IMR-90 (cell line): ENCODE measurements at regions not wholly inside any gene's neighbourhood (a gene's known extent, or its start where the extent isn't known, plus 50 kb on each side); places are given as distances from the start of the nearest gene placed in this dataset.

Experiments used
- ATAC-seq: fragments of 200-7000 bp; cut with Tn5 transposase; 2 replicates; pipeline ENCODE4 v1.9.1; 2020; ENCODE audit warnings: low read depth, mild to moderate bottlenecking, moderate library complexity
- BruUV-seq: library from RNA; stranded (reverse); fragments of 400-500 nt; replicated peaks from 2 replicates; lab custom pipeline; 2021; lab: Mats Ljungman, UMichigan
- CTCF ChIA-PET: fragments of 300-600 bp; formaldehyde crosslinking; extraction: SDS; loops from one replicate; lab custom pipeline; 2021; ENCODE audit warnings: antibody characterized with exemption; lab: Yijun Ruan, JAX
- POLR2A ChIA-PET: fragments of 300-600 bp; sonication (Branson Sonifier 250); formaldehyde crosslinking; loops from one replicate; lab custom pipeline; 2022; ENCODE audit warnings: antibody characterized with exemption; ENCODE audit not compliant: unreplicated experiment; lab: Charles Lee
- DNase-seq: peaks from one replicate; pipeline ENCODE4 v3.0.0; 2013
- H2AFZ ChIP-seq: replicated peaks from 2 replicates; pipeline ENCODE3; 2013; ENCODE audit warnings: low read length, mild to moderate bottlenecking; ENCODE audit not compliant: poor library complexity
- H2AK5ac ChIP-seq: 2 replicates; pipeline ENCODE4 v1.6.1; 2013; ENCODE audit warnings: low read depth, low read length, inconsistent platforms
- H2AK9ac ChIP-seq: replicated peaks from 2 replicates; pipeline ENCODE3; 2013; ENCODE audit warnings: mild to moderate bottlenecking, low read depth, low read length, moderate library complexity; ENCODE audit not compliant: poor library complexity
- H2BK120ac ChIP-seq: 2 replicates; pipeline ENCODE4 v1.6.1; 2013; ENCODE audit warnings: low read depth, low read length, inconsistent platforms
- H2BK15ac ChIP-seq: 3 replicates; pipeline ENCODE4 v1.6.1; 2013; ENCODE audit warnings: low read depth, low read length, inconsistent platforms
- H2BK20ac ChIP-seq: 2 replicates; pipeline ENCODE4 v1.6.1; 2013; ENCODE audit warnings: low read depth, mild to moderate bottlenecking, inconsistent platforms, low read length, moderate library complexity
- H2BK5ac ChIP-seq: 2 replicates; pipeline ENCODE4 v1.6.1; 2013; ENCODE audit warnings: mild to moderate bottlenecking, low read depth, low read length, inconsistent platforms; ENCODE audit not compliant: poor library complexity, severe bottlenecking
- H3K14ac ChIP-seq: replicated peaks from 2 replicates; pipeline ENCODE4 v1.6.1; 2013; ENCODE audit warnings: low read depth, low read length, inconsistent platforms
- H3K18ac ChIP-seq: 2 replicates; pipeline ENCODE4 v1.6.1; 2013; ENCODE audit warnings: low read depth, low read length, control low read depth
- H3K23ac ChIP-seq: 2 replicates; pipeline ENCODE4 v1.6.1; 2013; ENCODE audit warnings: low read depth, low read length, inconsistent platforms
- H3K27ac ChIP-seq: 2 replicates; pipeline ENCODE4 v1.5.1; 2013; ENCODE audit warnings: mild to moderate bottlenecking, control low read depth, low read length; ENCODE audit not compliant: insufficient read depth
- H3K27me3 ChIP-seq: 2 replicates; pipeline ENCODE4 v1.6.1; 2013; ENCODE audit warnings: low read length; ENCODE audit not compliant: control insufficient read depth, insufficient read depth
- H3K36me3 ChIP-seq: 2 replicates; pipeline ENCODE4 v1.6.1; 2013; ENCODE audit warnings: low read length, mixed read lengths; ENCODE audit not compliant: control insufficient read depth, insufficient read depth
- H3K4ac ChIP-seq: 2 replicates; pipeline ENCODE4 v1.6.1; 2013; ENCODE audit warnings: low read depth, low read length, inconsistent platforms
- H3K4me1 ChIP-seq: 2 replicates; pipeline ENCODE4 v1.6.1; 2013; ENCODE audit warnings: low read length, mixed read lengths; ENCODE audit not compliant: control insufficient read depth, insufficient read depth
- H3K4me2 ChIP-seq: 2 replicates; pipeline ENCODE4 v1.6.1; 2013; ENCODE audit warnings: low read depth, mild to moderate bottlenecking, control low read depth, low read length, moderate library complexity
- H3K4me3 ChIP-seq: 2 replicates; pipeline ENCODE4 v1.5.1; 2013; ENCODE audit warnings: low read depth, mild to moderate bottlenecking, control low read depth, low read length, moderate library complexity; ENCODE audit not compliant: insufficient read depth
- H3K56ac ChIP-seq: 2 replicates; pipeline ENCODE4 v1.6.1; 2013; ENCODE audit warnings: low read length, inconsistent platforms; ENCODE audit not compliant: insufficient read depth; ENCODE audit errors: extremely low read depth
- H3K79me1 ChIP-seq, 2 experiments: 2 replicates each; pipeline ENCODE4 v1.6.1; 2013; ENCODE audit warnings: low read length in 2 of 2, inconsistent platforms in 1 of 2, low read depth in 1 of 2
- H3K9ac ChIP-seq: 2 replicates; pipeline ENCODE4 v1.6.1; 2013; ENCODE audit warnings: low read depth, low read length, control low read depth
- H3K9me1 ChIP-seq: 2 replicates; pipeline ENCODE4 v1.6.1; 2013; ENCODE audit warnings: low read length, inconsistent platforms; ENCODE audit not compliant: insufficient read depth
- H3K9me3 ChIP-seq: 2 replicates; pipeline ENCODE4 v1.6.1; 2013; ENCODE audit warnings: low read length; ENCODE audit not compliant: control insufficient read depth, insufficient read depth
- H4K20me1 ChIP-seq: 2 replicates; pipeline ENCODE4 v1.6.1; 2013; ENCODE audit warnings: low read length, inconsistent platforms; ENCODE audit not compliant: insufficient read depth
- H4K5ac ChIP-seq: 2 replicates; pipeline ENCODE4 v1.6.1; 2013; ENCODE audit warnings: mild to moderate bottlenecking, low read depth, low read length, control low read depth
- H4K8ac ChIP-seq, 2 experiments: 2 replicates each; pipeline ENCODE4 v1.6.1; 2013; ENCODE audit warnings: low read depth in 2 of 2, low read length in 2 of 2, control low read depth in 1 of 2, inconsistent platforms in 1 of 2
- H4K91ac ChIP-seq: 2 replicates; pipeline ENCODE4 v1.6.1; 2013; ENCODE audit warnings: low read depth, low read length, inconsistent platforms; ENCODE audit not compliant: insufficient read depth
- ELK1 ChIP-seq: fragments of 150-350 bp; IDR thresholded peaks from 2 replicates; pipeline ENCODE4 v1.6.1; 2016; ENCODE audit warnings: low read depth, mild to moderate bottlenecking, low read length, moderate library complexity, borderline replicate concordance
- MAFK ChIP-seq: IDR thresholded peaks from 2 replicates; pipeline ENCODE4 v1.6.1; 2012; ENCODE audit warnings: low read depth, low read length, improper control_type of control experiment
- NFE2L2 ChIP-seq: fragments of 150-350 bp; IDR thresholded peaks from 2 replicates; pipeline ENCODE4 v1.6.1; 2016; ENCODE audit warnings: low read depth, mild to moderate bottlenecking, low read length
- RCOR1 ChIP-seq: IDR thresholded peaks from 2 replicates; pipeline ENCODE4 v1.6.1; 2012; ENCODE audit warnings: mild to moderate bottlenecking, low read length, improper control_type of control experiment; ENCODE audit not compliant: insufficient replicate concordance
- RFX5 ChIP-seq: IDR thresholded peaks from 2 replicates; pipeline ENCODE4 v1.8.0; 2012; ENCODE audit warnings: low read depth, mild to moderate bottlenecking, low read length, moderate library complexity
- SMC3 ChIP-seq: fragments of 150-350 bp; IDR thresholded peaks from 2 replicates; pipeline ENCODE4 v1.6.1; 2016; ENCODE audit warnings: low read depth, mild to moderate bottlenecking, antibody characterized with exemption, low read length, moderate library complexity
- WGBS, 2 experiments: methylation state at CpG; one replicate each; pipeline versions ENCODE4 v1.1.5 to v1.1.7; 2013; ENCODE audit warnings: missing lambda C conversion rate in 2 of 2; ENCODE audit not compliant: insufficient read length in 1 of 2; ENCODE audit errors: extremely low coverage in 2 of 2; 5-methylcytosine and 5-hydroxymethylcytosine counted together
- dilution Hi-C: fragments of 300-500 bp; cut with HindIII; formaldehyde crosslinking; loops from one replicate; pipeline ENCODE4 v1.14.3; 2018; ENCODE audit warnings: low sequenced_read_pairs; ENCODE audit not compliant: unreplicated experiment
- in situ Hi-C: fragments of 300-500 bp; cut with MboI; formaldehyde crosslinking; loops from 3 replicates; pipeline ENCODE4 v1.14.3; 2019; ENCODE audit warnings: low sequenced_read_pairs, inconsistent platforms, mixed read lengths
- intact Hi-C: fragments of 100-400 bp; cut with micrococcal nuclease; formaldehyde crosslinking; loops from 2 replicates; pipeline ENCODE4 v1.10.0; 2022

GRCh38 chr4:106698621-106699195, 330.1 kb upstream of the GIMD1 start:
- H3K27ac ChIP-seq = no peak overlapping the region
- H3K4me1 ChIP-seq = no peaks in the 10 kb centered on the region
- no peak overlapping the region for H3K14ac ChIP-seq
- dilution Hi-C loops (no loop called here), intact Hi-C loops (loop anchor here (5.0 kb wide), 1 partner anchor 909 kb away; no protein-coding TSS in a partner anchor), in situ Hi-C loops (no loop called here)
- no peak overlapping the region for H4K5ac ChIP-seq
- no peak overlapping the region for H2BK15ac ChIP-seq
- H2BK20ac ChIP-seq = no peak overlapping the region
- H2AFZ ChIP-seq = no peak overlapping the region
- H3K9me3 ChIP-seq = no peaks in the 10 kb centered on the region
- H4K8ac ChIP-seq = no peak overlapping the region
- H4K20me1 ChIP-seq = no peaks in the 10 kb centered on the region
- no peaks in the 10 kb centered on the region for H3K27me3 ChIP-seq
- H3K79me1 ChIP-seq = no peaks in the 10 kb centered on the region
- no peak overlapping the region for H3K23ac ChIP-seq
- no CpG with 5 or more reads among the region's 1 CpG for WGBS, 2 experiments
- H3K9ac ChIP-seq = no peak overlapping the region
- H2BK5ac ChIP-seq = no peak overlapping the region
- BruUV-seq = no TSS peak
- H3K9me1 ChIP-seq = no peaks in the 10 kb centered on the region
- H2BK120ac ChIP-seq = no peak overlapping the region
- no peak overlapping the region for H3K18ac ChIP-seq
- no peak overlapping the region for H4K91ac ChIP-seq
- no peak overlapping the region for H2AK9ac ChIP-seq
- no peak overlapping the region for H3K56ac ChIP-seq
- H3K4me3 ChIP-seq = no peak overlapping the region
- TF ChIP-seq ELK1 (no peak), MAFK (no peak), RFX5 (no peak), NFE2L2 (no peak), RCOR1 (no peak), SMC3 (no peak)
- ChIA-PET CTCF (no interaction called here), POLR2A (no interaction called here)
- no peak overlapping the region for H3K4me2 ChIP-seq
- H3K4ac ChIP-seq = no peak overlapping the region
- H3K36me3 ChIP-seq = no peaks in the 10 kb centered on the region
- no peak for ATAC-seq
- DNase-seq = no peak
- H2AK5ac ChIP-seq = no peak overlapping the region
